Prostate gland (tissue), 2 donors: ENCODE measurements at regions not wholly inside any gene's neighbourhood (a gene's known extent, or its start where the extent isn't known, plus 50 kb on each side); places are given as distances from the start of the nearest gene placed in this dataset.

Source experiments
- CTCF ChIP-seq, 4 experiments: fragments of 200-600 bp in 2 of 4; fragments of 450-650 bp in 2 of 4; sonication (generic) in 2 of 4; IDR thresholded peaks; 1 replicate in 3 of 4; 2 replicates in 1 of 4; pipeline ENCODE4 v1.5.1; 2016 to 2019; ENCODE audit warnings: antibody characterized with exemption in 4 of 4, mild to moderate bottlenecking in 2 of 4, moderate library complexity in 2 of 4
- POLR2A ChIP-seq: fragments of 450-650 bp; IDR thresholded peaks from one replicate; pipeline ENCODE4 v1.6.1; 2016; ENCODE audit warnings: antibody characterized with exemption, mild to moderate bottlenecking

- no peak for TF ChIP-seq CTCF (IDR thresholded peaks at IDR 0.05)
- TF ChIP-seq POLR2A, result no peak
These were observed 1997.7 kb downstream of the MAT2B start for GRCh38 chr5:165502893-165503691.
